Body of pancreas (tissue), 4 donors: ENCODE measurements at regions not wholly inside any gene's neighbourhood (a gene's known extent, or its start where the extent isn't known, plus 50 kb on each side); places are given as distances from the start of the nearest gene placed in this dataset.

Source experiments
- CTCF ChIP-seq, 7 experiments: fragments of 450-650 bp in 4 of 7; fragments of 200-600 bp in 3 of 7; sonication (generic) in 3 of 7; IDR thresholded peaks; one replicate each; pipeline ENCODE4 v1.5.1; 2016 to 2019; ENCODE audit warnings: antibody characterized with exemption in 7 of 7
- POLR2A ChIP-seq, 3 donors: fragments of 450-650 bp; IDR thresholded peaks; one replicate each; pipeline ENCODE4 v1.6.1; 2016; ENCODE audit warnings: antibody characterized with exemption in 3 of 3, mild to moderate bottlenecking in 2 of 3

DNA sequence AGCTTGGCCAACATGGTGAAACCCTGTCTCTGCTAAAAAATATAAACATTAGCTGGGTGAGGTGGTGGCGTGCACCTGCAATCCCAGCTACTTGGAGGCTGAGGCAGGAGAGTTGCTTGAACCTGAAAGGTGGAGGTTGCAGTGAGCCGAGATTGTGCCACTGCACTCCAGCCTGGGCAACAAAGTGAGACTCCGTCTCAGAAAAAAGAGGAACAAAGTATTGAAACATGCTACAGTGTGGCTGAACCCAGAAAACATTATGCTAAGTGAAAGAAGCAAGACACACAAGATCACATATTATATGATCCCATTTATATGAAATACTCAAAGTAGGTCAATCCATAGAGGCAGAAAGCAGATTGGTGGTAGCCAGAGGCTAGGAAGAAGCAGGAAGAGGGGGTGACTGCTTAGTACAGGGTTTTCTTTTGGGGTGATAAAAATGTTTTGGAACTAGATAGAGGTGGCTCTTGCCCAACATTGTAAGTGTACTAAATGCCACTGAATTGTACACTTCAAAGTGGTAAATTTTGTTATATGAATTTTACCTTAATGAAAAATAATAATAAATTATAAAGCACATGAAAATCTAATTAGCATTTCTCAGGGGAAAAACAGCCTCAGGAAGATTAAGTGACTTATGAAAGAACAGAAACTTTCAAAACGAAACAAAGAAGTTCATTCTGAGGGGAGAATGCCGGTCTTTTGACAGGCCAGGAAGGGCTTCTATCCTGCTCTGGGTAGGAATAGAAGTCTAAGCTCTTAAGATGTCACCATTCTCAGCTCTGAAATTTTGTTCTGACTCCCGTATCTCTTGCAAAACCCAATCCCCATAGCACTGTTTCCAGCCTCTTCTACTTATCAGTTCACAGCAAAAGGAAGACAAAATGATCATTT lies 161.1 kb upstream of the TBCA start:
- TF ChIP-seq CTCF (IDR thresholded peaks at IDR 0.05) (no peak), POLR2A (IDR thresholded peaks at IDR 0.05) (no peak)
